HG02642 (cell line): ENCODE measurements at regions not wholly inside any gene's neighbourhood (a gene's known extent, or its start where the extent isn't known, plus 50 kb on each side); places are given as distances from the start of the nearest gene placed in this dataset.
"Not testable (repeated sequence)": the region's sequence is repeated elsewhere in the genome, so short reads cannot be mapped to it uniquely, and the experiment has no call there.

Experiments
- ATAC-seq: cut with Tn5 transposase; IDR thresholded peaks from one replicate; pipeline ENCODE4 v1.9.1; 2021; ENCODE audit warnings: mild to moderate bottlenecking; ENCODE audit not compliant: unreplicated experiment, poor library complexity

DNA sequence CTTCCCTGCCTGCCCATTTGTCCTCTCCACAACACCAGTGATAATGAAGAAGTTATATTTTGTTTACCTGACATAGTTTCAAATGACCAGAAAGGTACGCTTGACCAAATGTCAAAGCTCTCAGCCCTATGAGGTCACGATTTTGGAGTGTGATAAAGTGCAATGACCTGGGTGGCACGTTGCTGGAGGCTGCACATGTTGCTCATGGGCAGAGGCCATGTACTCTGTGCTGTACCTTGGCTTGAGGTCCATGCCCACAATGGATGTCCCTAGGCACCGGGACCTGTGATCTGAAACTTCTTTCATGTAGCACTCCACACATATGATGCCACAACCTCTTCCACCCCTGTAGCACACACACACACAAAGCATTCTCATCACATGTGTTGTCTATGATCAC is 164.0 kb upstream of the HEY2 start:
- no peak for ATAC-seq

- ATAC-seq = no peak
These were observed 163.4 kb upstream of the HEY2 start for GRCh38 chr6:125586074-125586473.

- ATAC-seq = no peak
These were observed 162.8 kb upstream of the HEY2 start for GRCh38 chr6:125586605-125587004.

- no peak for ATAC-seq
These were observed 161.5 kb upstream of the HEY2 start for GRCh38 chr6:125587666-125588632.

DNA sequence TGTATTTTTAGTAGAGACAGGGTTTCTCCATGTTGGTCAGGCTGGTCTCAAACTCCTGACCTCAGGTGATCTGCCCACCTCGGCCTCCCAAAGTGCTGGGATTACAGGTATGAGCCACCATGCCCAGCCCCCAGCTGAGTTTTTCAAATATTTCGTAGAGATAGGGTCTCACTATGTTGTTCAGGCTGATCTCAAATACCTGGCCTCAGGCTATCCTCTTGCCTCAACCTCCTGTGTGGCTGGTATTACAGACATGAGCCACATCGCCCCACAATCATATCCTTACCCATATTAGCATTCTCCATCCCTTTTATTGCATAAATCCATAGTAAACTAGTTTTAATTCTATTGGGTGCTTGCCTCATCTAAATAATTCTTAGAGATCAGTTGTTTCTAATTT is 157.6 kb upstream of the HEY2 start:
- not testable (repeated sequence) for ATAC-seq

DNA sequence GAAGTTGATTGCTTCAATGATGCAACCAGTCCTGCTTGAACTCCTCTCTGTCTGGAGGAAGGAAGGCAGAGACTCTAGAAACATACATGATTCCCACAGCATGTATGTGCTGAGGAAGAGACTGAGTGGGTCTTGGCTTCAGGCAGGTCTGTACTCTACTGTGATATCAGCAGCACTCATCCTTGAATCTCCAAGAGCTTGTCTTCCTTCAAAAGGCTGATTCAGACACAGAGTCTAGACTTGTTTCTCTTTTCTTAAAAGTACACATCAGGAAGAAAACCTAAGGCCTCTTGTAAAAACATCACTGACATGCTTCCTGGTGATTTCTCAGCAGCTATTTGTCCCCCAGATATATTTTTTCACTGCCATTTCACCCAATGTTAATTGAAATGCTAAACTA is 155.7 kb upstream of the HEY2 start:
- ATAC-seq = no peak

DNA sequence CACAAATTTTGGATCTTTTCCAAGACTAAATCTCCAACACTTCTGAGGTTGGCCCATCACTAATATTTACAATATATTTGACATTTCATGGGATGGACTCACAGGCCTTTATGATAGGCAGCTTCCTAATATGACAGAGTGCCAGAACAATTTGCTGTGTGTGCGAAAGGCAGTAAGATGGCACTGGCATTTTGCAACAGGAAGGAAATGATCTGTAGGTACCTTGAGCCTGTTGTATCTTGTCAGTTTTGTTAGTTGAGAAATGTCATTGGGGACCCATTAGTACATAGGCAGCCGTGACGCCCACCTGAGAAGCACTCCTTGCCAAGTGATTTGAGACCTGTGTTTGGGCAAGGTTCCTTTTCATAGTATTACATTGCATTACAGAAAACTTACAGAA is 153.4 kb upstream of the HEY2 start:
- no peak for ATAC-seq

- ATAC-seq = no peak
These were observed 151.8 kb upstream of the HEY2 start for GRCh38 chr6:125597411-125598253.

DNA sequence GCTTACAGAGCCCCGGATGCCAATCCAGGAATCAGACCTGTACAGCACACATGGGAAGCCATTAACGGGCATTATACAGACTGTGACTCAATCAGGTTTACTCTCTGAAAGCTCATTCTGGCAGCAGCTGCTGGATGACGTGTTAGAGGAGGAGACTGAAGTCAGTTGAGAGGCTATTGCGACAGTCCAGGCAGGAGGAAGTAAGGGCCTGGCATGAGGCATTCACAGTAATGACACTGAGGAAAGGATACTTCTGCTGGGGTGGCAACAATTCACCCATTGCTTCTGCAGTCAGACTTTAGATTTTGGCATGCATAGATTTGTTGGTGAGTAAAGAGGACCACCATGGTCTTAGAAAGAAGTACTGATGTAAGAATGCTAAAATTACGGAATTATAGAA is 151.0 kb upstream of the HEY2 start:
- no peak for ATAC-seq

GRCh38 chr6:125604257-125604656 is 145.2 kb upstream of the HEY2 start:
- ATAC-seq = no peak

DNA sequence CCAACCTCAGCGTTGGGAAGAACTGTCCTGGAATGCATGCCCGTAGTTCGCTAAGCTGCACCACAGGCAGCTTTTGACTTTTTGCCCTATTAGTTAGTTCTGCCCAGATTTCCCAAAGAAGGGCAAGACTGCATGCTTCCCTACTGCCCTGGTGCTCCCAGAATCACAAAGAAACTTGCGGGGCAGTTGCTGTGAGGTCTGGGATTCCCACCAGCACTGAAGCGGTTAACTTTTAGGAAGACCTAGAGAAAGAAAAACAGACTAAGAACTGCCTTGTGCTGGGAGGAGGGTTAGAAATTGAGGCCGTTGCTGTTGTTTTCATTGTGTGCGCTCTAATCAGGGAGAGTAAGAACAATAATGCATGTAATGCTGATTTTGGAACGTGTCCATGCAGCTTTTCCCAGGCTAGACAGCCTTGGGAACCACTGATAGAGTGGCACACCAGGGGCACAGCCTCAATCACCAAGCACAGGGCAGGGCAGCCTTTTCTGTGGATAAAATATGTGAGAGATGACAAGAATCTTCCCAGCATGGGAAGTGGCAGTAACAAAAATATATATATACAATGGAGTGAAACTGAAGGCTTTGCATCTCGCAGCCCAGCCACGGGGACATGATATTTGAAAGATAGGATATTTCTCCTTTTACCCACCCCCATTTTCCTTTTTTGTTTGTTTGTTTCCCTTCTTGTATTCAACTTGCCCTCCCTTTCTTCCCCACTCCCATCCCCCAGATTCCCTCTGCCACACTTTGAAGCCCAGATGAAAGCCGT is 137.7 kb upstream of the HEY2 start:
- ATAC-seq = no peak

DNA sequence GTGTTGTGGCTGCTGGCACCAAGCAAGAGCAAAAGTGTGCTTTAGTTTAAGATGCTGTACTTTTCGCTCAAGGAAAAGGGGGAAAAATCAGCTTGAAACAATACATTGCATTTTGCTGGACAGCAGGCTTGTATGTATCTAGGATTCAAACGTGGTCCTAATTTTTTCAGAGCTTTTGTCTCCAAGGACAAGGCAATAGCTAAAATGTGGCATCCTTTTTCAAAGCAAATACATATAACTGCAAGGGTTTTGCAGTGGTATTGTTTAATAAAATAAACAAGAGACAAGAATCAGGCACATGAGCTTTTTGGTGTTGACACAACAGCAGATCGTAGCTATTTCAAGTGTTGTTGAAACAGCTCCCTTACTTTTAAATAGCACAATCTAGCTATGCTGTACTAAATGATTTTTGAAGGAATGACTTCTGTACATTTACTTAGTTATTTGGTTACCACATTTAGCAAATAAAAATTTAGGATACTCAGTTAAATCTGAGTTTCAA is 137.0 kb upstream of the HEY2 start:
- ATAC-seq = no peak

DNA sequence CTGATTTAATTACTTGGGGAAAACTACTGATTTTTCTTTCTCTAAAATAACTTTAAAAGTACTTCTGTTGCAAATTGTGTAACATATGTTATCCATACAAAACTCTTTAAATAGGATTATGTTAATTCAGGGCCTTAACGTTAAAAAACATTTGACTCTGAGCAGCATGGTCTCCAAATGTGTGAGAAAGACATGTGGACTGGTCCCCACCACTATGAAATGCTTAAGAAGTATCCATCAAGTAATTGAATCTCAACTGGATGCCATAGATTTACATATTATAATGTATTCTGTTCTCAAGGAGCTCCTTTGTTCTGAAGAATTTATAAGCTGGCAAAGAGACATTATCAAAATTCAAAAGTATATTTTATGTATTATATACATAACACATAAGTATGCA is 130.8 kb upstream of the HEY2 start:
- no peak for ATAC-seq

GRCh38 chr6:125623085-125623484 is 126.3 kb upstream of the HEY2 start:
- no peak for ATAC-seq

- ATAC-seq = no peak
These were observed 118.3 kb upstream of the HEY2 start for GRCh38 chr6:125631165-125631564.

- ATAC-seq = not testable (repeated sequence)
These were observed 113.4 kb upstream of the HEY2 start for GRCh38 chr6:125636011-125636410.

DNA sequence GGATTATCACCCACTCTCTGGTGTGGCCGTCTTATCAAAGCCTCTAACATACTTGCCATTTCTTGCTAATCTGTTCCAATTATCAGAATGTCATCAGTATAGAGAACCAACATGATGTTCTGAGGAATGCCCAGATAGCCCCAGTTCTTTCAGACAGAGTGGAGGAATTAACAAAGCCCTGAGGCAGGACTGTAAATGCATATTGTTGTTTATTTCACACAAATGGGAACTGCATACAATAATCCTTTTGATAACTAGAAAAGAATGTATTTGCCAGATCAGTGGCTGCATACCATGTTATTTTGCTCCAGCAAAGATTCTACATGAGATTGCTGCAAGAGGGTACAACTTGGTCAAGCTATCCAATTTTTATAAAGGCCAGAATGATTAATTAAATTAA is 112.8 kb upstream of the HEY2 start:
- ATAC-seq = no peak

DNA sequence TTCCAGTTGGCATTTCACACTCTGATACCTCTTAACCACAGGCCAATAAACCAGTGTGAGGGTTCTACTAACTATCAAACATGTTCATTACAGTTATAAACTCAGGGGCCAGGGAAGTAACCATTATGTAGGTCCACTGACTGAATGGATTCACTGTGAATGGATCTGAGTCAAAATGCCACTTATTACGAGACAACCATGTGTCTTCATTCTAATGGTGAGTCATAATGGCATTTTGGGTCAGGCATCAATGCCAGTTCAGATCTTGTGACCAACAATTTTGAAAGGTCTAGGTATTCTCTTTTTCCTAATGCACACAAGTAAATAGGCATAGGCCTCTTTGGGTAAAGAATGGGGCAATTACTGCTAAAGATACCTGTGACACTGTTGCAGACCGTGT is 112.2 kb upstream of the HEY2 start:
- ATAC-seq = peak; percentile 43

- no peak for ATAC-seq
These were observed 109.9 kb upstream of the HEY2 start for GRCh38 chr6:125639466-125640020.
